ENCODE measurements at regions not wholly inside any gene's neighbourhood (a gene's known extent, or its start where the extent isn't known, plus 50 kb on each side); places are given as distances from the start of the nearest gene placed in this dataset.

DNA sequence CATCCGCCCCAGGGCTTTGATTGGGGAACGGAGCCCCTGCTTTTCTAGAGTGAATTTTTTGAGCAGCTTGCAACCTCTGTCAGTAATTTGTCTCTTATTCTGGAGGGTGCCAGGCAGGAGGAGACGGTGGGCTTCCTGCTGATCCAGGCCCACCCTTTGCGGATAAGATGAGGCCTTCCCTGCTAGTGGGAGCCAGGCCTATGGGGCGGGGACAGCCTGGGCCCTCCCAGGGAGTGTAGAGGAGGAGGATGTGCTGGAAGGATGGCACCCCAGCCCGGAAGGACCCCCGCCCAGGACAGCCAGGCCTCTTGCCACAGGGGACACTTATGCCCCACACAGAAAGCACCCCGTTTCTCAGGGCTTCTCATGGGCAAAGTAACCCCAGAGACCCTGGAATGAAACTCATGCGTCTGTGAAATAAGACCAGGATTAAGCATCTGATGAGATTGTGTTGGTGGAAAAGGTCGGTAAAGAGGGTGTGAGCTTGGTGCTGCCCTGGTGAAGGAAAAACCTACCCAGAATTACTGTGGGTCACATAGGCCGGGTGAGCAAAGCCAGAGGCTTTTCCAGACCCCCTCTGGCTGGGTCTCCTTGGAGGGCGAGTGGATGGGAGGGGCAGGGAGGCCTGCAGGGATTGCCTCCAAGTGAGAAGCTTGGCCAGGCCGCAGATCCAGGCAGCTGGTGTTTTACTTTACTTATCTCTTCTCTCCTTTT is 118.7 kb downstream of the SIK1 start:
- TF ChIP-seq CTCF (IDR thresholded peaks at IDR 0.05) (no peak), POLR2AphosphoS5 (IDR thresholded peaks at IDR 0.05) (no peak)
